ENCODE measurements at regions not wholly inside any gene's neighbourhood (a gene's known extent, or its start where the extent isn't known, plus 50 kb on each side); places are given as distances from the start of the nearest gene placed in this dataset.

- no peaks in the 10 kb centered on the region for H3K27me3 ChIP-seq
- H3K4me3 ChIP-seq = no peak overlapping the region
- no peaks in the 10 kb centered on the region for H3K36me3 ChIP-seq
- 66 to 83% methylated on average over 1 to 5 of the region's 6 CpGs for WGBS, 2 donors (ENCODE audit: low coverage in 1 of 2)
- no peak for ATAC-seq
- no peaks in the 10 kb centered on the region for H3K4me1 ChIP-seq
- no peaks in the 10 kb centered on the region for H3K9me3 ChIP-seq
- TF ChIP-seq POLR2AphosphoS5 (IDR thresholded peaks at IDR 0.05) = no peak
- no peak overlapping the region for H3K27ac ChIP-seq
Measured at GRCh38 chrX:51281758-51282318, 50.8 kb upstream of the NUDT10 start.

All from gastroesophageal sphincter (tissue), 4 donors.